Liver (tissue), 8 donors: ENCODE measurements at regions not wholly inside any gene's neighbourhood (a gene's known extent, or its start where the extent isn't known, plus 50 kb on each side); places are given as distances from the start of the nearest gene placed in this dataset.

Source experiments
- DNase-seq: peaks from one replicate; pipeline ENCODE4 v3.0.0-alpha.2; 2017; ENCODE audit warnings: low spot score
- H3K27ac ChIP-seq, 2 donors: one replicate each; pipeline ENCODE4 v1.7.0; 2013; ENCODE audit warnings: inconsistent platforms in 2 of 2, low read length in 2 of 2, control low read depth in 1 of 2, low read depth in 1 of 2, mild to moderate bottlenecking in 1 of 2
- H3K27me3 ChIP-seq, 4 donors: one replicate each; pipeline versions ENCODE4 v1.6.1 to v1.7.0; 2013; ENCODE audit warnings: low read length in 3 of 4, inconsistent platforms in 1 of 4, mild to moderate bottlenecking in 1 of 4, moderate library complexity in 1 of 4; ENCODE audit not compliant: control insufficient read depth in 4 of 4, insufficient read depth in 4 of 4
- H3K36me3 ChIP-seq, 4 donors: one replicate each; pipeline versions ENCODE4 v1.6.1 to v1.7.0; 2013; ENCODE audit warnings: low read length in 3 of 4, mild to moderate bottlenecking in 3 of 4, low read depth in 1 of 4, moderate library complexity in 1 of 4; ENCODE audit not compliant: control insufficient read depth in 4 of 4, insufficient read depth in 3 of 4
- H3K4me1 ChIP-seq, 4 donors: one replicate each; pipeline versions ENCODE4 v1.6.1 to v1.7.0; 2013; ENCODE audit warnings: low read length in 3 of 4, mild to moderate bottlenecking in 3 of 4, moderate library complexity in 1 of 4; ENCODE audit not compliant: control insufficient read depth in 4 of 4, insufficient read depth in 4 of 4
- H3K4me3 ChIP-seq, 3 donors: one replicate each; pipeline versions ENCODE4 v1.6.1 to v1.7.0; 2013; ENCODE audit warnings: low read length in 3 of 3, control low read depth in 1 of 3, low read depth in 1 of 3, mild to moderate bottlenecking in 1 of 3
- H3K9ac ChIP-seq, 2 donors: one replicate each; pipeline ENCODE4 v1.7.0; 2013; ENCODE audit warnings: low read length in 2 of 2, mild to moderate bottlenecking in 2 of 2, moderate library complexity in 2 of 2, control low read depth in 1 of 2, low read depth in 1 of 2
- H3K9me3 ChIP-seq, 4 donors: one replicate each; pipeline versions ENCODE4 v1.6.1 to v1.7.0; 2013; ENCODE audit warnings: low read length in 3 of 4; ENCODE audit not compliant: control insufficient read depth in 4 of 4
- CTCF ChIP-seq: fragments of 150-350 bp; IDR thresholded peaks from 2 replicates; pipeline ENCODE4 v1.5.1; 2017; ENCODE audit warnings: improper control_type of control experiment, low read depth, low read length; ENCODE audit not compliant: missing input control
- EGR1 ChIP-seq, 2 donors: IDR thresholded peaks; 2 replicates each; pipeline ENCODE4 v1.6.1; 2016 to 2018; ENCODE audit warnings: antibody characterized with exemption in 2 of 2, low read depth in 2 of 2
- FOXA1 ChIP-seq: IDR thresholded peaks from 2 replicates; pipeline ENCODE4 v1.6.1; 2016; ENCODE audit warnings: antibody characterized with exemption
- FOXA2 ChIP-seq: IDR thresholded peaks from 2 replicates; pipeline ENCODE4 v1.6.1; 2016; ENCODE audit warnings: antibody characterized with exemption
- GABPA ChIP-seq, 2 donors: IDR thresholded peaks in 1 of 2; conservative IDR thresholded peaks in 1 of 2; 2 replicates each; pipeline ENCODE4 v1.6.1; 2016; ENCODE audit warnings: antibody characterized with exemption in 2 of 2, mild to moderate bottlenecking in 1 of 2, moderate library complexity in 1 of 2
- HNF4A ChIP-seq, 2 donors: conservative IDR thresholded peaks; 2 replicates each; pipeline ENCODE4 v1.6.1; 2016; ENCODE audit warnings: antibody characterized with exemption in 2 of 2, mild to moderate bottlenecking in 2 of 2
- HNF4G ChIP-seq: IDR thresholded peaks from 2 replicates; pipeline ENCODE4 v1.6.1; 2016; ENCODE audit warnings: antibody characterized with exemption
- JUND ChIP-seq, 2 donors: IDR thresholded peaks; 2 replicates each; pipeline ENCODE4 v1.6.1; 2016; ENCODE audit warnings: antibody characterized with exemption in 2 of 2
- NR2F2 ChIP-seq: IDR thresholded peaks from 2 replicates; pipeline ENCODE4 v1.6.1; 2016; ENCODE audit warnings: antibody characterized with exemption
- RAD21 ChIP-seq, 2 donors: IDR thresholded peaks; 2 replicates each; pipeline ENCODE4 v1.6.1; 2016; ENCODE audit warnings: antibody characterized with exemption in 2 of 2, mild to moderate bottlenecking in 2 of 2
- REST ChIP-seq: IDR thresholded peaks from 2 replicates; pipeline ENCODE4 v1.6.1; 2016; ENCODE audit warnings: antibody characterized with exemption, mild to moderate bottlenecking
- RXRA ChIP-seq, 2 donors: IDR thresholded peaks; 2 replicates each; pipeline ENCODE4 v1.6.1; 2017 to 2018; ENCODE audit warnings: antibody characterized with exemption in 2 of 2, mild to moderate bottlenecking in 1 of 2
- SP1 ChIP-seq: IDR thresholded peaks from 2 replicates; pipeline ENCODE4 v1.6.1; 2018; ENCODE audit warnings: antibody characterized with exemption, mild to moderate bottlenecking
- TAF1 ChIP-seq: conservative IDR thresholded peaks from 2 replicates; pipeline ENCODE4 v1.6.1; 2016; ENCODE audit warnings: antibody characterized with exemption, mild to moderate bottlenecking
- YY1 ChIP-seq: IDR thresholded peaks from 2 replicates; pipeline ENCODE4 v1.6.1; 2016; ENCODE audit warnings: antibody characterized with exemption, mild to moderate bottlenecking
- WGBS: extraction: QIAGEN DNeasy Blood & Tissue Kit; methylation state at CpG from one replicate; pipeline ENCODE4 v1.1.7; 2013; 5-methylcytosine and 5-hydroxymethylcytosine counted together
- TF ChIP-seq, protein P1 (sequence below): IDR thresholded peaks from 2 replicates; pipeline ENCODE4 v1.6.1; 2016; ENCODE audit warnings: antibody characterized with exemption
- TF ChIP-seq, protein P2 (sequence below): IDR thresholded peaks from 2 replicates; pipeline ENCODE4 v1.6.1; 2016; ENCODE audit warnings: antibody characterized with exemption
- TF ChIP-seq, protein P3 (sequence below): IDR thresholded peaks from 2 replicates; pipeline ENCODE4 v1.6.1; 2016; ENCODE audit warnings: antibody characterized with exemption
- donor health status: healthy.
- donor health status: healthy.
- donor health status: healthy.
- donor health status: healthy.
- donor health status: healthy.

DNA sequence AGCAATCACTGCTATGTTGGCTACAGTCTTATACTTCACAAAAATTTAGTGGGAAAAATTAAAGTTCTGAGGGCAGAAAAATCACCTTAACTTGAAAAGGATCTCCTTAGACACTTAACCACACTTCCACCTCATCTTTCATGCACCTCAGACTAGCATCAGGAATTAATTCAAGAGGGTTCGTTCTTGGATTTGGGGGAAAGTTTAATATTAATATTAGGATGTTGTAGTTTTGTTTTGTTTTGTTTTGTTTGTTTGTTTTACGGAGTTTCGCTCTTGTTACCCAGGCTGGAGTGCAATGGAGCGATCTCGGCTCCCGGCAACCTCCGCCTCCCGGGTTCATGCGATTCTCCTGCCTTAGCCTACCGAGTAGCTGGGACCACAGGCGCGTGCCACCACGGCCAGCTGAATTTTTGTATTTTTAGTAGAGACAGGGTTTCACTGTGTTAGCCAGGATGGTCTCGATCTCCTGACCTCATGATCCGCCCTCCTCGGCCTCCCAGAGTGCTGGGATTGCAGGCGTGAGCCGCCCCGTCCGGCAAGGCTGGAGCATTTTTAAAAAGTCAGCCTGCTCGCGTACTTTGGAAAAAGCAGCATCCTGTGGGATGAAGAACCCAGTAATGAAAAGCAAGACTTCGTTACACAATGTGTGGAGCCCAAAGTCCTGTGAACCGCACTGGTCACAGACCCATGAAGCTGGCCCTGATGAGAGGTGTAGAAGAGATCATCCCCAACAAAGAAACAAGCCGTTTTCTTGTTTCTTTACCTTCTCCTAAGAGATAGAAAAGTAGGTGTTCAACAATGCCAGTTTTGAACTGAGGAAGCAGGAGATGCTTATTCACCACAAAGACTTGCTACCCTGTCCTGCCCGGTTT is 194.9 kb downstream of the GPX5 start:
- Histone ChIP-seq H3K9me3 (no peaks in the 10 kb centered on the region), H3K9ac (no peak overlapping the region), H3K27ac (no peak overlapping the region), H3K4me1 (no peaks in the 10 kb centered on the region), H3K36me3 (no peaks in the 10 kb centered on the region), H3K27me3 (peaks cover 0 to 12% (median 4%) of the 10 kb centered on the region in 4 donors), H3K4me3 (no peak overlapping the region)
- no peak for DNase-seq
- no peak for TF ChIP-seq TAF1
- TF ChIP-seq JUND (IDR thresholded peaks at IDR 0.05): no peak
- no peak for TF ChIP-seq FOXA2
- TF ChIP-seq, protein P1, sequence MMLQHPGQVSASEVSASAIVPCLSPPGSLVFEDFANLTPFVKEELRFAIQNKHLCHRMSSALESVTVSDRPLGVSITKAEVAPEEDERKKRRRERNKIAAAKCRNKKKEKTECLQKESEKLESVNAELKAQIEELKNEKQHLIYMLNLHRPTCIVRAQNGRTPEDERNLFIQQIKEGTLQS: no peak
- TF ChIP-seq CTCF: no peak
- no peak for TF ChIP-seq HNF4A (conservative IDR thresholded peaks at IDR 0.05)
- TF ChIP-seq, protein P2, sequence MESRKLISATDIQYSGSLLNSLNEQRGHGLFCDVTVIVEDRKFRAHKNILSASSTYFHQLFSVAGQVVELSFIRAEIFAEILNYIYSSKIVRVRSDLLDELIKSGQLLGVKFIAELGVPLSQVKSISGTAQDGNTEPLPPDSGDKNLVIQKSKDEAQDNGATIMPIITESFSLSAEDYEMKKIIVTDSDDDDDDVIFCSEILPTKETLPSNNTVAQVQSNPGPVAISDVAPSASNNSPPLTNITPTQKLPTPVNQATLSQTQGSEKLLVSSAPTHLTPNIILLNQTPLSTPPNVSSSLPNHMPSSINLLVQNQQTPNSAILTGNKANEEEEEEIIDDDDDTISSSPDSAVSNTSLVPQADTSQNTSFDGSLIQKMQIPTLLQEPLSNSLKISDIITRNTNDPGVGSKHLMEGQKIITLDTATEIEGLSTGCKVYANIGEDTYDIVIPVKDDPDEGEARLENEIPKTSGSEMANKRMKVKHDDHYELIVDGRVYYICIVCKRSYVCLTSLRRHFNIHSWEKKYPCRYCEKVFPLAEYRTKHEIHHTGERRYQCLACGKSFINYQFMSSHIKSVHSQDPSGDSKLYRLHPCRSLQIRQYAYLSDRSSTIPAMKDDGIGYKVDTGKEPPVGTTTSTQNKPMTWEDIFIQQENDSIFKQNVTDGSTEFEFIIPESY: no peak
- TF ChIP-seq YY1: no peak
- no peak for TF ChIP-seq SP1
- no peak for TF ChIP-seq RAD21 (IDR thresholded peaks at IDR 0.05)
- WGBS: 61% methylated on average over 26 of the region's 26 CpGs

DNA sequence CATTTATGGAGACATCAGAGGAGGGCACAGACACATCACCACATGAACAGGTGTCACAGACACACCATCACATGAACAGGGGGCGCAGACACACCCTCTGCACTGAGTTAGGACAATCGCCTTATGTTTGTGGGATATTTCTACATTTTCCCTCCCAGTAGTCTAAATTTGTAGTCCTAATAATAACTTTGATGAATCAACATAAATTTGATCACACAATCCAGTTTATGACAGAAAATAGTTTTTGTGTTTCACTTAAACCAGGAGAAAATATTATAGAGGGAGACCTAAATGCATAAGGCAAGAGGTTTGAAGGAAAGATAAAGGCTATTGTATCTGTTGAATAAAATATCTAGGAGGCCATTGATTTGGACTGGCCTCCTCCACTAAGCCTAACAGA is 195.7 kb downstream of the GPX5 start:
- no peaks in the 10 kb centered on the region for H3K36me3 ChIP-seq
- no peaks in the 10 kb centered on the region for H3K9me3 ChIP-seq
- no peak overlapping the region for H3K27ac ChIP-seq
- H3K27me3 ChIP-seq: peaks cover 0 to 13% (median 4%) of the 10 kb centered on the region in 4 donors
- H3K4me3 ChIP-seq: no peak overlapping the region
- DNase-seq: no peak
- no peak for TF ChIP-seq FOXA1
- TF ChIP-seq, protein P3, sequence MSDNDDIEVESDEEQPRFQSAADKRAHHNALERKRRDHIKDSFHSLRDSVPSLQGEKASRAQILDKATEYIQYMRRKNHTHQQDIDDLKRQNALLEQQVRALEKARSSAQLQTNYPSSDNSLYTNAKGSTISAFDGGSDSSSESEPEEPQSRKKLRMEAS: no peak
- TF ChIP-seq YY1: no peak
- no peak for TF ChIP-seq HNF4G
- TF ChIP-seq CTCF: no peak
- TF ChIP-seq TAF1: no peak
- TF ChIP-seq HNF4A (conservative IDR thresholded peaks at IDR 0.05): no peak
- TF ChIP-seq, protein P1: no peak
- TF ChIP-seq, protein P2: no peak
- no peak for TF ChIP-seq RXRA (IDR thresholded peaks at IDR 0.05)
- no peak for TF ChIP-seq REST
- TF ChIP-seq NR2F2: no peak
- no peak for TF ChIP-seq RAD21 (IDR thresholded peaks at IDR 0.05)
- no peak for TF ChIP-seq EGR1 (IDR thresholded peaks at IDR 0.05; ENCODE audit: low read depth in 2 of 2)
- TF ChIP-seq JUND (IDR thresholded peaks at IDR 0.05): no peak
- no peak for TF ChIP-seq FOXA2
- TF ChIP-seq SP1: no peak
- TF ChIP-seq GABPA (IDR thresholded peaks at IDR 0.05 in 1 of 2, conservative IDR thresholded peaks at IDR 0.05 in 1 of 2): no peak
- H3K4me1 ChIP-seq: no peaks in the 10 kb centered on the region
- WGBS: 70% methylated on average over 2 of the region's 2 CpGs
- H3K9ac ChIP-seq: no peak overlapping the region
